Neuronal stem cell (in vitro differentiated cells): ENCODE measurements at regions not wholly inside any gene's neighbourhood (a gene's known extent, or its start where the extent isn't known, plus 50 kb on each side); places are given as distances from the start of the nearest gene placed in this dataset.

Experiments
- DNase-seq: peaks from one replicate; pipeline ENCODE4 v3.0.0-alpha.2; 2013; ENCODE audit warnings: low spot score
- H2AFZ ChIP-seq: one replicate; pipeline ENCODE4 v1.6.1; 2013; ENCODE audit warnings: mild to moderate bottlenecking, low read length, inconsistent platforms
- H2AK5ac ChIP-seq: 2 replicates; pipeline ENCODE4 v1.6.1; 2013; ENCODE audit warnings: low read depth, mild to moderate bottlenecking, inconsistent platforms, low read length, moderate library complexity, mixed read lengths
- H2BK120ac ChIP-seq: 2 replicates; pipeline ENCODE4 v1.6.1; 2013; ENCODE audit warnings: low read depth, mild to moderate bottlenecking, inconsistent platforms, low read length, moderate library complexity, mixed read lengths
- H2BK12ac ChIP-seq: one replicate; pipeline ENCODE4 v1.6.1; 2013; ENCODE audit warnings: low read length, inconsistent platforms
- H2BK15ac ChIP-seq: 2 replicates; pipeline ENCODE4 v1.6.1; 2013; ENCODE audit warnings: mild to moderate bottlenecking, low read length, inconsistent platforms, mixed read lengths
- H2BK5ac ChIP-seq: one replicate; pipeline ENCODE4 v1.6.1; 2013; ENCODE audit warnings: inconsistent platforms, mild to moderate bottlenecking, low read length, moderate library complexity
- H3K14ac ChIP-seq: one replicate; pipeline ENCODE4 v1.6.1; 2013; ENCODE audit warnings: low read length, inconsistent platforms
- H3K18ac ChIP-seq: 2 replicates; pipeline ENCODE4 v1.6.1; 2013; ENCODE audit warnings: low read length, inconsistent platforms
- H3K23ac ChIP-seq: 2 replicates; pipeline ENCODE4 v1.6.1; 2013; ENCODE audit warnings: low read depth, mild to moderate bottlenecking, mixed read lengths, low read length, inconsistent platforms; ENCODE audit not compliant: poor library complexity
- H3K27ac ChIP-seq: replicated peaks from 3 replicates; pipeline ENCODE4 v1.5.1; 2013; ENCODE audit warnings: low read length, inconsistent platforms
- H3K27me3 ChIP-seq, 3 experiments: 2 replicates each; pipeline ENCODE4 v1.6.1; 2013; ENCODE audit warnings: low read length in 3 of 3, mild to moderate bottlenecking in 2 of 3, inconsistent platforms in 1 of 3, low read depth in 1 of 3, mixed read lengths in 1 of 3, moderate library complexity in 1 of 3; ENCODE audit not compliant: control insufficient read depth in 3 of 3, insufficient read depth in 3 of 3
- H3K36me3 ChIP-seq, 2 donors: replicated peaks in 1 of 2; 2 replicates each; pipeline ENCODE4 v1.6.1; 2013; ENCODE audit warnings: low read length in 2 of 2; ENCODE audit not compliant: control insufficient read depth in 2 of 2, insufficient read depth in 2 of 2
- H3K4ac ChIP-seq: 2 replicates; pipeline ENCODE4 v1.6.1; 2013; ENCODE audit warnings: inconsistent platforms, mild to moderate bottlenecking, low read length, moderate library complexity
- H3K4me1 ChIP-seq, 2 donors: 1 replicate in 1 of 2; 2 replicates in 1 of 2; pipeline ENCODE4 v1.6.1; 2013; ENCODE audit warnings: low read length in 2 of 2, low read depth in 1 of 2; ENCODE audit not compliant: control insufficient read depth in 2 of 2, insufficient read depth in 1 of 2
- H3K4me2 ChIP-seq: one replicate; pipeline ENCODE4 v1.6.1; 2013; ENCODE audit warnings: mild to moderate bottlenecking, low read length, inconsistent platforms; ENCODE audit not compliant: insufficient read depth, poor library complexity, severe bottlenecking
- H3K4me3 ChIP-seq, 2 donors: 2 replicates each; pipeline ENCODE4 v1.5.1; 2013; ENCODE audit warnings: low read length in 2 of 2, mild to moderate bottlenecking in 2 of 2, inconsistent platforms in 1 of 2, moderate library complexity in 1 of 2
- H3K79me1 ChIP-seq: one replicate; pipeline ENCODE4 v1.6.1; 2013; ENCODE audit warnings: low read depth, mild to moderate bottlenecking, inconsistent platforms, low read length, moderate library complexity
- H3K9ac ChIP-seq: one replicate; pipeline ENCODE4 v1.6.1; 2013; ENCODE audit warnings: mild to moderate bottlenecking, low read depth, low read length, inconsistent platforms; ENCODE audit not compliant: poor library complexity
- H3K9me3 ChIP-seq, 2 donors: replicated peaks in 1 of 2; 2 replicates each; pipeline versions ENCODE3 to v1.6.1; 2013; ENCODE audit warnings: low read length in 2 of 2, mild to moderate bottlenecking in 2 of 2, inconsistent platforms in 1 of 2, low read depth in 1 of 2, mixed read lengths in 1 of 2, moderate library complexity in 1 of 2; ENCODE audit not compliant: control insufficient read depth in 2 of 2, insufficient read depth in 1 of 2
- H4K8ac ChIP-seq: one replicate; pipeline ENCODE4 v1.6.1; 2013; ENCODE audit warnings: low read depth, mild to moderate bottlenecking, inconsistent platforms, low read length, moderate library complexity
- H4K91ac ChIP-seq: one replicate; pipeline ENCODE4 v1.6.1; 2013; ENCODE audit warnings: low read length, low read depth, mild to moderate bottlenecking, inconsistent platforms; ENCODE audit not compliant: poor library complexity
- WGBS, 2 donors: extraction: QIAGEN DNeasy Blood & Tissue Kit; methylation state at CpG; one replicate each; pipeline ENCODE4 v1.1.7; 2013; ENCODE audit warnings: missing lambda C conversion rate in 2 of 2, mixed read lengths in 1 of 2; ENCODE audit not compliant: insufficient read length in 2 of 2, insufficient replicate concordance in 1 of 2; ENCODE audit errors: extremely low coverage in 2 of 2; 5-methylcytosine and 5-hydroxymethylcytosine counted together

DNA sequence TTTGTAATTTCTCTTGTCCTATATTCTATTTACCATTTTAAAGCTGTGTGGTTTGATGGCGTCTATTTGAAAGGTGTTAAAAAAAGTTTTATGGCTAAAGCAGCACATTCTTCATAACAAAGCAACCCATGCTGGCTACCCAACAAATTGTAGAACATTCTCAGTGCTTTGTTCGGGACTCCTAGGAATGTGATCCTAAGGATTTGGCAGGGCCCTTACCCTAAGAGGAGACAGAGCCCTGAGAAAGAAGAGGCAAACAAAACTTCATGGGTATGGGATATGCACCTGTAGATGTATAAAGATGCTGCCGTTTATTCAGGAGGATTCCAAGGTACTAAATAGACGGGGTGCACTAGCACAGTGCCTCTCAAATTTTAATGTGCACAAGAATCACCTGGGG, 370.8 kb upstream of the DIPK2B start:
- Histone ChIP-seq H3K18ac (no peak overlapping the region), H3K14ac (no peak overlapping the region), H4K8ac (no peak overlapping the region), H3K9me3 (no peaks in the 10 kb centered on the region), H2AK5ac (no peak overlapping the region), H2BK120ac (no peak overlapping the region), H3K23ac (no peak overlapping the region), H3K4ac (no peak overlapping the region), H2BK12ac (no peak overlapping the region), H3K4me2 (no peak overlapping the region), H3K36me3 (no peaks in the 10 kb centered on the region), H3K27me3 (peaks cover 0 to 2% (median 0%) of the 10 kb centered on the region in 3 experiments), H2BK15ac (no peak overlapping the region), H3K79me1 (no peaks in the 10 kb centered on the region), H4K91ac (no peak overlapping the region), H3K27ac (no peak overlapping the region), H2BK5ac (no peak overlapping the region), H2AFZ (no peak overlapping the region), H3K4me1 (no peaks in the 10 kb centered on the region), H3K4me3 (no peak overlapping the region), H3K9ac (no peak overlapping the region)
- no CpG with 5 or more reads among the region's 4 CpGs for WGBS, 2 donors
- DNase-seq, result no peak

DNA sequence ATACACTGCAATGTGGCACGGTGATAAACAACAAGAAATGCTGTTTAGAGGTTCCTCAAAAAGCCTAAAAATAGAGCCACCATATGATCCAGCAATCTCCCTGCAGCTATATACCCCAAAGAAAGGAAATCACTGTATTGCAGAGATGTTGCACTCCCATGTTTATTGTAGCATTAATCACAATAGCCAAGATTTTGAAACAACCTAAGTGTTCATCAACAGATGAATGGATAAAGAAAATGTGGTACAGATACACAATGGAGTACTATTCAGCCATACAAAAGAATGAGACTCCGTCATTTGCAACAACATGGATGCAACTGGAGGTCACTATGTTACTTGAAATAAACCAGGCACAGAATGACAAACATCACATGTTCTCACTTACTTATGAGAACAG, 365.8 kb upstream of the DIPK2B start:
- Histone ChIP-seq H3K36me3 (no peaks in the 10 kb centered on the region), H3K14ac (no peak overlapping the region), H3K9me3 (no peaks in the 10 kb centered on the region), H3K27me3 (no peaks in the 10 kb centered on the region), H2AFZ (no peak overlapping the region), H4K91ac (no peak overlapping the region), H3K4ac (no peak overlapping the region), H3K4me2 (no peak overlapping the region), H3K18ac (no peak overlapping the region), H3K27ac (no peak overlapping the region), H2BK5ac (no peak overlapping the region), H4K8ac (no peak overlapping the region), H3K4me3 (no peak overlapping the region), H2BK120ac (no peak overlapping the region), H2BK12ac (no peak overlapping the region), H3K79me1 (no peaks in the 10 kb centered on the region), H2BK15ac (no peak overlapping the region), H2AK5ac (no peak overlapping the region), H3K23ac (no peak overlapping the region), H3K4me1 (no peaks in the 10 kb centered on the region), H3K9ac (no peak overlapping the region)
- DNase-seq, result no peak
- no CpG with 5 or more reads among the region's 2 CpGs for WGBS, 2 donors

DNA sequence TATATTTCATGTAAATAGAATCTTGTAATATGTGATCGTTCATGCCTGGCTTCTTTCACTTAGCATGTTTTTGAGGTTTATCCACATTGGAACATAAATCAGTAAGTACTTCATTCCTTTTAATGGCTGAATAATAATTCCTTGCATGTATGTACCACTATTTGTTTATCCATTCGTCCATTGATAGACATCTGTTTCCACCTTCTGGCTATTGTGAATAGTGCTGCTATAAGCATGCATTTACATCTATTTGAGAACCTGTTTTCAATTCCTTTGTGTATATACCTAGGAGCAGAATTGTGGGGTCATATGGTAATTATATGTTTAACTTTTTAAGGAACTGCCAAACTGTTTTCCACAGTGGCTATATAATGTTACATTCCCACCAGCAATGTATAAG, 356.7 kb upstream of the DIPK2B start:
- no peak overlapping the region for H3K4me2 ChIP-seq
- no peaks in the 10 kb centered on the region for H3K27me3 ChIP-seq
- no peak overlapping the region for H2BK12ac ChIP-seq
- no peak overlapping the region for H2AK5ac ChIP-seq
- no peaks in the 10 kb centered on the region for H3K9me3 ChIP-seq
- H3K4me1 ChIP-seq, result no peaks in the 10 kb centered on the region
- H4K91ac ChIP-seq, result no peak overlapping the region
- no peaks in the 10 kb centered on the region for H3K79me1 ChIP-seq
- no peak overlapping the region for H2BK15ac ChIP-seq
- no peak overlapping the region for H3K23ac ChIP-seq
- no peak overlapping the region for H3K14ac ChIP-seq
- no peak overlapping the region for H2AFZ ChIP-seq
- H4K8ac ChIP-seq, result no peak overlapping the region
- H3K18ac ChIP-seq, result no peak overlapping the region
- no peak overlapping the region for H3K9ac ChIP-seq
- H3K4ac ChIP-seq, result no peak overlapping the region
- no peak for DNase-seq
- no peak overlapping the region for H3K27ac ChIP-seq
- H3K4me3 ChIP-seq, result no peak overlapping the region
- no peaks in the 10 kb centered on the region for H3K36me3 ChIP-seq
- no peak overlapping the region for H2BK5ac ChIP-seq
- WGBS, 2 donors, result no CpG with 5 or more reads among the region's 2 CpGs
- no peak overlapping the region for H2BK120ac ChIP-seq

DNA sequence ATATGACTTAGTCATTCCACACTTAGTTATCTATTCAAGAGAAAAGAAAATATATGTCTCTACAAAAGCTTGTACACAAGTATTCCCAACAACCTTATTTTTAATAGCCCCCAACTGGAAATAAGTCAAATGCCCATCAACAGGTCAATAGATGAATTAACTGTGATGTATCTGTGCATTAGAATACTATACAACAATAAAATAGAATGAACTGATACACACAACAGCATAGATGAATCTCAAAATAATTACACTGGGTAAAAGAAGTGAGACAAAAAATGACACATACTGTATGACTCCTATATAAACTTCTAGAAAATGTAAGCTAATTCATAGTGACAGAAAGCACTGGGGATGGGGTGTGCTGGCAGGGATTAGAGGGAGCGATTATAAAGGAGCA, 354.1 kb upstream of the DIPK2B start:
- Histone ChIP-seq H2BK12ac (no peak overlapping the region), H3K4me2 (no peak overlapping the region), H2BK5ac (no peak overlapping the region), H3K27ac (no peak overlapping the region), H4K8ac (no peak overlapping the region), H3K9ac (no peak overlapping the region), H3K79me1 (no peaks in the 10 kb centered on the region), H4K91ac (no peak overlapping the region), H3K36me3 (no peaks in the 10 kb centered on the region), H3K18ac (no peak overlapping the region), H3K4ac (no peak overlapping the region), H2AK5ac (no peak overlapping the region), H2BK15ac (no peak overlapping the region), H2AFZ (no peak overlapping the region), H3K27me3 (no peaks in the 10 kb centered on the region), H3K4me1 (no peaks in the 10 kb centered on the region), H2BK120ac (no peak overlapping the region), H3K14ac (no peak overlapping the region), H3K23ac (no peak overlapping the region), H3K4me3 (no peak overlapping the region), H3K9me3 (no peaks in the 10 kb centered on the region)
- no CpG with 5 or more reads among the region's 1 CpG for WGBS, 2 donors
- no peak for DNase-seq
